ENCODE measurements at regions not wholly inside any gene's neighbourhood (a gene's known extent, or its start where the extent isn't known, plus 50 kb on each side); places are given as distances from the start of the nearest gene placed in this dataset.

GRCh38 chr16:85491058-85491771, 121.9 kb upstream of the GSE1 start:
- H4K20me1 ChIP-seq (ENCODE audit: control insufficient read depth, extremely low read depth, insufficient read depth, low read length): peaks cover 2% of the 10 kb centered on the region
- DNase-seq (ENCODE audit: low read depth, low spot score) (no peak), FAIRE-seq (no peak)
- no peaks in the 10 kb centered on the region for H3K9me1 ChIP-seq (ENCODE audit: control insufficient read depth, extremely low read depth, insufficient read depth, low read length)
- peaks cover 20% of the 10 kb centered on the region for H3K27me3 ChIP-seq (ENCODE audit: control insufficient read depth, extremely low read depth, insufficient read depth, low read length)
- H3K36me3 ChIP-seq (ENCODE audit: control insufficient read depth in 2 of 2, extremely low read depth in 1 of 2, insufficient read depth in 2 of 2, low read length in 2 of 2): no peaks in the 10 kb centered on the region
- H3K9me3 ChIP-seq (ENCODE audit: control insufficient read depth, low read depth, low read length): no peaks in the 10 kb centered on the region
- H3K79me2 ChIP-seq (ENCODE audit: control insufficient read depth, insufficient read depth, low read length): no peaks in the 10 kb centered on the region
- H3K27ac ChIP-seq (ENCODE audit: control insufficient read depth, insufficient read depth, low read length): no peak overlapping the region
- no peak overlapping the region for H3K4me2 ChIP-seq (ENCODE audit: control insufficient read depth, extremely low read depth, insufficient read depth, low read depth, low read length)
- H3K4me1 ChIP-seq (ENCODE audit: control insufficient read depth, extremely low read depth, insufficient read depth, low read length): peaks cover 8% of the 10 kb centered on the region
- H3K4me3 ChIP-seq (ENCODE audit: control insufficient read depth in 2 of 3, extremely low read depth in 1 of 3, insufficient read depth in 2 of 3, low read depth in 1 of 3, low read length in 3 of 3): no peak overlapping the region
- H2AFZ ChIP-seq (ENCODE audit: control insufficient read depth, low read length): no peak overlapping the region
- no peak overlapping the region for H3K9ac ChIP-seq (ENCODE audit: control insufficient read depth, extremely low read depth, insufficient read depth, low read length)
- TF ChIP-seq EZH2 (IDR thresholded peaks at IDR 0.05; ENCODE audit: low read length) (no peak), CTCF (optimal IDR thresholded peaks at IDR 0.05 in 1 of 3, IDR thresholded peaks at IDR 0.05 in 1 of 3, conservative IDR thresholded peaks at IDR 0.05 in 1 of 3; ENCODE audit: extremely low read depth in 1 of 3, insufficient read depth in 2 of 3, low read length in 3 of 3) (peak; percentile 66 to 90 (median 72))
- dilution Hi-C loops (cut with MboI; ENCODE audit: extremely low pct_ligation_motif_present, low sequenced_read_pairs): no loop called here

GRCh38 chr16:85491798-85492294, 121.3 kb upstream of the GSE1 start:
- Histone ChIP-seq H3K4me3 (ENCODE audit: control insufficient read depth in 2 of 3, extremely low read depth in 1 of 3, insufficient read depth in 2 of 3, low read depth in 1 of 3, low read length in 3 of 3) (no peak overlapping the region), H4K20me1 (ENCODE audit: control insufficient read depth, extremely low read depth, insufficient read depth, low read length) (peaks cover 2% of the 10 kb centered on the region), H3K79me2 (ENCODE audit: control insufficient read depth, insufficient read depth, low read length) (no peaks in the 10 kb centered on the region), H2AFZ (ENCODE audit: control insufficient read depth, low read length) (no peak overlapping the region), H3K27ac (ENCODE audit: control insufficient read depth, insufficient read depth, low read length) (no peak overlapping the region), H3K9me3 (ENCODE audit: control insufficient read depth, low read depth, low read length) (no peaks in the 10 kb centered on the region), H3K36me3 (ENCODE audit: control insufficient read depth in 2 of 2, extremely low read depth in 1 of 2, insufficient read depth in 2 of 2, low read length in 2 of 2) (no peaks in the 10 kb centered on the region), H3K4me1 (ENCODE audit: control insufficient read depth, extremely low read depth, insufficient read depth, low read length) (peaks cover 8% of the 10 kb centered on the region), H3K4me2 (ENCODE audit: control insufficient read depth, extremely low read depth, insufficient read depth, low read depth, low read length) (no peak overlapping the region), H3K9me1 (ENCODE audit: control insufficient read depth, extremely low read depth, insufficient read depth, low read length) (no peaks in the 10 kb centered on the region), H3K27me3 (ENCODE audit: control insufficient read depth, extremely low read depth, insufficient read depth, low read length) (peaks cover 20% of the 10 kb centered on the region), H3K9ac (ENCODE audit: control insufficient read depth, extremely low read depth, insufficient read depth, low read length) (no peak overlapping the region)
- TF ChIP-seq CTCF (optimal IDR thresholded peaks at IDR 0.05 in 1 of 3, IDR thresholded peaks at IDR 0.05 in 1 of 3, conservative IDR thresholded peaks at IDR 0.05 in 1 of 3; ENCODE audit: extremely low read depth in 1 of 3, insufficient read depth in 2 of 3, low read length in 3 of 3) (no peak), EZH2 (IDR thresholded peaks at IDR 0.05; ENCODE audit: low read length) (no peak)
- DNase-seq (ENCODE audit: low read depth, low spot score) (no peak), FAIRE-seq (no peak)
- dilution Hi-C loops (cut with MboI; ENCODE audit: extremely low pct_ligation_motif_present, low sequenced_read_pairs): no loop called here
